HK-2 (cell line): ENCODE measurements at regions not wholly inside any gene's neighbourhood (a gene's known extent, or its start where the extent isn't known, plus 50 kb on each side); places are given as distances from the start of the nearest gene placed in this dataset.

Source experiments
- DNase-seq: peaks from one replicate; pipeline ENCODE4 v3.0.0-alpha.2; 2018; ENCODE audit not compliant: unreplicated experiment

- no peak for DNase-seq
These were observed 121.7 kb downstream of the NHLRC3 start for GRCh38 chr13:39159846-39160370.

GRCh38 chr13:39167018-39167417, 128.8 kb downstream of the NHLRC3 start:
- DNase-seq: no peak

- no peak for DNase-seq
These were observed 132.5 kb downstream of the NHLRC3 start for GRCh38 chr13:39170711-39171110.

GRCh38 chr13:39185326-39185725, 147.1 kb downstream of the NHLRC3 start:
- no peak for DNase-seq

GRCh38 chr13:39186205-39186875, 148.1 kb downstream of the NHLRC3 start:
- no peak for DNase-seq

GRCh38 chr13:39189778-39190177, 151.5 kb downstream of the NHLRC3 start:
- DNase-seq: no peak

GRCh38 chr13:39196965-39197646, 158.8 kb downstream of the NHLRC3 start:
- DNase-seq: no peak

GRCh38 chr13:39197647-39198007, 159.4 kb downstream of the NHLRC3 start:
- no peak for DNase-seq

- DNase-seq: no peak
These were observed 162.1 kb downstream of the NHLRC3 start for GRCh38 chr13:39200249-39200910.

GRCh38 chr13:39201180-39201579, 162.9 kb downstream of the NHLRC3 start:
- no peak for DNase-seq

- no peak for DNase-seq
These were observed 164.5 kb downstream of the NHLRC3 start for GRCh38 chr13:39202746-39203145.

GRCh38 chr13:39208636-39209035, 170.4 kb downstream of the NHLRC3 start:
- DNase-seq: no peak

GRCh38 chr13:39209731-39210531, 171.7 kb downstream of the NHLRC3 start:
- no peak for DNase-seq

- no peak for DNase-seq
These were observed 172.8 kb downstream of the NHLRC3 start for GRCh38 chr13:39210961-39211534.

GRCh38 chr13:39215971-39216370, 177.7 kb downstream of the NHLRC3 start:
- DNase-seq: no peak

- no peak for DNase-seq
These were observed 179.2 kb downstream of the NHLRC3 start for GRCh38 chr13:39217471-39217870.

- no peak for DNase-seq
These were observed 186.5 kb downstream of the NHLRC3 start for GRCh38 chr13:39224671-39225240.

GRCh38 chr13:39225860-39226259, 187.6 kb downstream of the NHLRC3 start:
- DNase-seq: no peak

- DNase-seq: no peak
These were observed 188.1 kb downstream of the NHLRC3 start for GRCh38 chr13:39226359-39226758.

GRCh38 chr13:39232401-39232980, 194.2 kb downstream of the NHLRC3 start:
- DNase-seq: no peak

- DNase-seq: no peak
These were observed 194.7 kb downstream of the NHLRC3 start for GRCh38 chr13:39232999-39233398.
